Neural crest cell (in vitro differentiated cells): ENCODE measurements at regions not wholly inside any gene's neighbourhood (a gene's known extent, or its start where the extent isn't known, plus 50 kb on each side); places are given as distances from the start of the nearest gene placed in this dataset.
"Not testable (repeated sequence)": the region's sequence is repeated elsewhere in the genome, so short reads cannot be mapped to it uniquely, and the experiment has no call there.

Experiments
- DNase-seq: peaks from one replicate; pipeline ENCODE4 v3.0.0; 2021; ENCODE audit warnings: low read depth, mixed read lengths, low spot score
- H3K27ac Mint-ChIP-seq: one replicate; pipeline ENCODE4 v1.8.0; 2021; ENCODE audit warnings: mild to moderate bottlenecking, mixed read lengths; ENCODE audit not compliant: unreplicated experiment
- H3K27me3 Mint-ChIP-seq: 2 replicates; pipeline ENCODE4 v1.8.0; 2021; ENCODE audit warnings: low read depth, mild to moderate bottlenecking, mixed read lengths
- H3K36me3 Mint-ChIP-seq: 2 replicates; pipeline ENCODE4 v1.8.0; 2021; ENCODE audit warnings: low read depth, mild to moderate bottlenecking, mixed read lengths
- H3K4me1 Mint-ChIP-seq: 2 replicates; pipeline ENCODE4 v1.8.0; 2021; ENCODE audit warnings: mixed read lengths
- H3K4me3 Mint-ChIP-seq: one replicate; pipeline ENCODE4 v1.8.0; 2021; ENCODE audit warnings: mild to moderate bottlenecking, mixed read lengths
- H3K9me3 Mint-ChIP-seq: 2 replicates; pipeline ENCODE4 v1.8.0; 2021; ENCODE audit warnings: mixed read lengths
- CTCF ChIP-seq: fragments of 200-600 bp; sonication (generic); conservative IDR thresholded peaks from 2 replicates; pipeline ENCODE4 v1.5.0; 2021; ENCODE audit warnings: antibody characterized with exemption, mild to moderate bottlenecking

GRCh38 chr9:66152406-66152805, 415.5 kb downstream of the FOXD4L4 start:
- H3K27me3 Mint-ChIP-seq, H3K36me3 Mint-ChIP-seq, H3K27ac Mint-ChIP-seq, DNase-seq, H3K9me3 Mint-ChIP-seq, H3K4me3 Mint-ChIP-seq, H3K4me1 Mint-ChIP-seq: not testable (repeated sequence)

- H3K9me3 Mint-ChIP-seq, H3K4me1 Mint-ChIP-seq, DNase-seq, H3K27ac Mint-ChIP-seq, H3K36me3 Mint-ChIP-seq, H3K4me3 Mint-ChIP-seq, H3K27me3 Mint-ChIP-seq: not testable (repeated sequence)
- peak; percentile 31 for TF ChIP-seq CTCF
These were observed 416.2 kb downstream of the FOXD4L4 start for GRCh38 chr9:66153021-66153725.

GRCh38 chr9:66153971-66154691, 417.2 kb downstream of the FOXD4L4 start:
- H3K4me3 Mint-ChIP-seq, H3K36me3 Mint-ChIP-seq, H3K9me3 Mint-ChIP-seq, DNase-seq, H3K4me1 Mint-ChIP-seq, H3K27ac Mint-ChIP-seq, H3K27me3 Mint-ChIP-seq: not testable (repeated sequence)

- not testable (repeated sequence) for DNase-seq, H3K27me3 Mint-ChIP-seq, H3K9me3 Mint-ChIP-seq, H3K4me3 Mint-ChIP-seq, H3K4me1 Mint-ChIP-seq, H3K36me3 Mint-ChIP-seq, H3K27ac Mint-ChIP-seq
These were observed 445.4 kb downstream of the FOXD4L4 start for GRCh38 chr9:66182316-66182715.

- not testable (repeated sequence) for H3K4me3 Mint-ChIP-seq, H3K27me3 Mint-ChIP-seq, H3K9me3 Mint-ChIP-seq, H3K36me3 Mint-ChIP-seq, DNase-seq, H3K27ac Mint-ChIP-seq, H3K4me1 Mint-ChIP-seq
These were observed 446.7 kb downstream of the FOXD4L4 start for GRCh38 chr9:66183648-66184047.

GRCh38 chr9:66197199-66197598, 460.3 kb downstream of the FOXD4L4 start:
- DNase-seq = not testable (repeated sequence)

GRCh38 chr9:66198421-66198820, 461.5 kb downstream of the FOXD4L4 start:
- not testable (repeated sequence) for H3K27ac Mint-ChIP-seq, H3K36me3 Mint-ChIP-seq, H3K27me3 Mint-ChIP-seq, H3K9me3 Mint-ChIP-seq, DNase-seq, H3K4me3 Mint-ChIP-seq, H3K4me1 Mint-ChIP-seq

More at GRCh38 chr9:66197199-66197598, 460.3 kb downstream of the FOXD4L4 start:
- H3K9me3 Mint-ChIP-seq, H3K4me1 Mint-ChIP-seq, H3K4me3 Mint-ChIP-seq, H3K36me3 Mint-ChIP-seq, H3K27ac Mint-ChIP-seq, H3K27me3 Mint-ChIP-seq: not testable (repeated sequence)

- not testable (repeated sequence) for H3K9me3 Mint-ChIP-seq, H3K36me3 Mint-ChIP-seq, H3K27me3 Mint-ChIP-seq, H3K4me1 Mint-ChIP-seq, H3K4me3 Mint-ChIP-seq, DNase-seq, H3K27ac Mint-ChIP-seq
These were observed 469.7 kb downstream of the FOXD4L4 start for GRCh38 chr9:66206617-66207016.

- H3K4me3 Mint-ChIP-seq, H3K27ac Mint-ChIP-seq, H3K27me3 Mint-ChIP-seq, H3K4me1 Mint-ChIP-seq, DNase-seq, H3K36me3 Mint-ChIP-seq, H3K9me3 Mint-ChIP-seq: not testable (repeated sequence)
These were observed 471.0 kb downstream of the FOXD4L4 start for GRCh38 chr9:66207914-66208313.

GRCh38 chr9:66244763-66245162, 507.8 kb downstream of the FOXD4L4 start:
- not testable (repeated sequence) for H3K27ac Mint-ChIP-seq, DNase-seq, H3K27me3 Mint-ChIP-seq

GRCh38 chr9:66245481-66245880, 508.5 kb downstream of the FOXD4L4 start:
- H3K27ac Mint-ChIP-seq, DNase-seq, H3K36me3 Mint-ChIP-seq, H3K9me3 Mint-ChIP-seq, H3K27me3 Mint-ChIP-seq, H3K4me3 Mint-ChIP-seq, H3K4me1 Mint-ChIP-seq: not testable (repeated sequence)

More at GRCh38 chr9:66244763-66245162, 507.8 kb downstream of the FOXD4L4 start:
- H3K9me3 Mint-ChIP-seq, H3K36me3 Mint-ChIP-seq, H3K4me3 Mint-ChIP-seq, H3K4me1 Mint-ChIP-seq: not testable (repeated sequence)

- not testable (repeated sequence) for DNase-seq, H3K36me3 Mint-ChIP-seq, H3K27ac Mint-ChIP-seq, H3K9me3 Mint-ChIP-seq, H3K4me3 Mint-ChIP-seq, H3K27me3 Mint-ChIP-seq, H3K4me1 Mint-ChIP-seq
These were observed 520.6 kb downstream of the FOXD4L4 start for GRCh38 chr9:66257581-66257980.

GRCh38 chr9:66261576-66261975, 524.6 kb downstream of the FOXD4L4 start:
- H3K27me3 Mint-ChIP-seq, H3K9me3 Mint-ChIP-seq, DNase-seq, H3K4me3 Mint-ChIP-seq, H3K27ac Mint-ChIP-seq, H3K36me3 Mint-ChIP-seq, H3K4me1 Mint-ChIP-seq: not testable (repeated sequence)
